ENCODE measurements at regions not wholly inside any gene's neighbourhood (a gene's known extent, or its start where the extent isn't known, plus 50 kb on each side); places are given as distances from the start of the nearest gene placed in this dataset.

GRCh38 chr9:78806492-78807160 lies 509.7 kb downstream of the PSAT1 start:
- DNase-seq (ENCODE audit: low read depth) = no peak

- DNase-seq (ENCODE audit: low read depth) = no peak
Observed at GRCh38 chr9:78807286-78807685, 510.4 kb downstream of the PSAT1 start.

- DNase-seq (ENCODE audit: low read depth) = no peak
Observed at GRCh38 chr9:78808048-78808447, 511.1 kb downstream of the PSAT1 start.

- DNase-seq (ENCODE audit: low read depth) = no peak
Observed at GRCh38 chr9:78811622-78812276, 514.8 kb downstream of the PSAT1 start.

- DNase-seq (ENCODE audit: low read depth) = no peak
Observed at GRCh38 chr9:78812665-78813064, 515.7 kb downstream of the PSAT1 start.

GRCh38 chr9:78813602-78814180 lies 516.8 kb downstream of the PSAT1 start:
- DNase-seq (ENCODE audit: low read depth) = no peak

GRCh38 chr9:78821126-78821822 lies 524.3 kb downstream of the PSAT1 start:
- peak; percentile 14 for DNase-seq (ENCODE audit: low read depth)

- no peak for DNase-seq (ENCODE audit: low read depth)
Observed at GRCh38 chr9:78826527-78826926, 529.6 kb downstream of the PSAT1 start.

GRCh38 chr9:78828521-78828920 lies 531.6 kb downstream of the PSAT1 start:
- no peak for DNase-seq (ENCODE audit: low read depth)

GRCh38 chr9:78830301-78830700 lies 533.4 kb downstream of the PSAT1 start:
- no peak for DNase-seq (ENCODE audit: low read depth)

GRCh38 chr9:78831726-78832125 lies 534.8 kb downstream of the PSAT1 start:
- DNase-seq (ENCODE audit: low read depth) = no peak

- no peak for DNase-seq (ENCODE audit: low read depth)
Observed at GRCh38 chr9:78835928-78836450, 539.1 kb downstream of the PSAT1 start.

- no peak for DNase-seq (ENCODE audit: low read depth)
Observed at GRCh38 chr9:78839252-78839651, 542.3 kb downstream of the PSAT1 start.

- no peak for DNase-seq (ENCODE audit: low read depth)
Observed at GRCh38 chr9:78848061-78848460, 551.1 kb downstream of the PSAT1 start.

- no peak for DNase-seq (ENCODE audit: low read depth)
Observed at GRCh38 chr9:78856144-78856543, 559.2 kb downstream of the PSAT1 start.

GRCh38 chr9:78856781-78857180 lies 559.9 kb downstream of the PSAT1 start:
- DNase-seq (ENCODE audit: low read depth) = no peak

GRCh38 chr9:78857373-78858225 lies 560.7 kb downstream of the PSAT1 start:
- no peak for DNase-seq (ENCODE audit: low read depth)

- DNase-seq (ENCODE audit: low read depth) = no peak
Observed at GRCh38 chr9:78858266-78858665, 561.3 kb downstream of the PSAT1 start.

- peak; percentile 63 for DNase-seq (ENCODE audit: low read depth)
Observed at GRCh38 chr9:78860801-78861475, 564.0 kb downstream of the PSAT1 start.

- DNase-seq (ENCODE audit: low read depth) = no peak
Observed at GRCh38 chr9:78863531-78863930, 566.6 kb downstream of the PSAT1 start.

- no peak for DNase-seq (ENCODE audit: low read depth)
Observed at GRCh38 chr9:78865737-78866136, 568.8 kb downstream of the PSAT1 start.

Measured in fibroblast of the conjunctiva (primary cell).